Omental fat pad (tissue), 3 donors: ENCODE measurements at regions not wholly inside any gene's neighbourhood (a gene's known extent, or its start where the extent isn't known, plus 50 kb on each side); places are given as distances from the start of the nearest gene placed in this dataset.
"Not testable (repeated sequence)": the region's sequence is repeated elsewhere in the genome, so short reads cannot be mapped to it uniquely, and the experiment has no call there.

Source experiments
- ATAC-seq: fragments of 150-250 bp; one replicate; pipeline ENCODE4 v1.9.1; 2016; ENCODE audit warnings: mild to moderate bottlenecking, moderate library complexity; ENCODE audit not compliant: low FRiP score
- DNase-seq: peaks from one replicate; pipeline ENCODE4 v3.0.0-alpha.2; 2019; ENCODE audit warnings: low spot score
- TF ChIP-seq, protein P1 (sequence below), 3 donors: fragments of 450-650 bp; IDR thresholded peaks; one replicate each; pipeline ENCODE4 v1.5.1; 2016 to 2017; ENCODE audit warnings: antibody characterized with exemption in 3 of 3, mild to moderate bottlenecking in 3 of 3, moderate library complexity in 2 of 3

DNA sequence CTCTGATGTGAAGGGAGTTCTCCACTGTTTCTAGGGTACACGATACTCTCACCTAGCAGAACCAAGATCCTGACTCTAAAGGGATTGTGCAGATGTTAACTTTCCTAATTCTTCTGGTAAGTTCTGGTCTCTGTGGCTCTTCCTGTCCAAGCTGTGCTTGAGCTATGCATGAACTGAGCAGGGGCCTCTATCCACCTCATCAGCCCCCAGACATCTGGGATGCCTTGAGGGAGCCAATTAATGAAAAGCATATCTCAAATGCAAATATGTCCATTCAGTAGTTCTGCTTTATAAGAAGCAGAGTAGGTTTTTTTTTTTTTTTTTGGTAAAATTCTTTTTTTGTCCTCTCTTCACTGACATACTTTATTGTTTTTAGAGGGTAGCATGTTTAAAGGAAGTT lies 89.6 kb downstream of the POLR2M start:
- no peak for ATAC-seq
- TF ChIP-seq, protein P1, sequence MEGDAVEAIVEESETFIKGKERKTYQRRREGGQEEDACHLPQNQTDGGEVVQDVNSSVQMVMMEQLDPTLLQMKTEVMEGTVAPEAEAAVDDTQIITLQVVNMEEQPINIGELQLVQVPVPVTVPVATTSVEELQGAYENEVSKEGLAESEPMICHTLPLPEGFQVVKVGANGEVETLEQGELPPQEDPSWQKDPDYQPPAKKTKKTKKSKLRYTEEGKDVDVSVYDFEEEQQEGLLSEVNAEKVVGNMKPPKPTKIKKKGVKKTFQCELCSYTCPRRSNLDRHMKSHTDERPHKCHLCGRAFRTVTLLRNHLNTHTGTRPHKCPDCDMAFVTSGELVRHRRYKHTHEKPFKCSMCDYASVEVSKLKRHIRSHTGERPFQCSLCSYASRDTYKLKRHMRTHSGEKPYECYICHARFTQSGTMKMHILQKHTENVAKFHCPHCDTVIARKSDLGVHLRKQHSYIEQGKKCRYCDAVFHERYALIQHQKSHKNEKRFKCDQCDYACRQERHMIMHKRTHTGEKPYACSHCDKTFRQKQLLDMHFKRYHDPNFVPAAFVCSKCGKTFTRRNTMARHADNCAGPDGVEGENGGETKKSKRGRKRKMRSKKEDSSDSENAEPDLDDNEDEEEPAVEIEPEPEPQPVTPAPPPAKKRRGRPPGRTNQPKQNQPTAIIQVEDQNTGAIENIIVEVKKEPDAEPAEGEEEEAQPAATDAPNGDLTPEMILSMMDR (IDR thresholded peaks at IDR 0.05), result no peak
- no peak for DNase-seq

DNA sequence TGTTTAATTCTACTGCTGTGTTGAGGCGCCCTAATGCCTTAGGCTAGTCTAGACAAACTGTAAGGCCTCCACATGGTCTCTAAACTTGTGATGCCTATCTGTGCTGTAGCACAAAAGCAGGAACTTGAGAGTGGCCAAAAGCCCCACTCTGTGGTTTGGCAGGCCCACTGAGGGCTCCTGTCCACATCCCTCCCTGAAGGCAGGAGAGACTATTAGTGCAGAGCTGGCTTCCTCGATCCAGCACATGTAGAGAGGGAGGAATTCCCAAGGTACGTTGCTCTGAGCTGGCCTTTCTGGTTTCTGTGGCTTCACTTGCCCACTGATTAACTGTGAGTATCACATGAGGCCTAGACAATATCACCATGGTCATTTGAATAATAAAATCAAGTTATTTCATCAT lies 90.6 kb downstream of the POLR2M start:
- TF ChIP-seq, protein P1 (IDR thresholded peaks at IDR 0.05), result no peak
- ATAC-seq, result no peak
- no peak for DNase-seq

DNA sequence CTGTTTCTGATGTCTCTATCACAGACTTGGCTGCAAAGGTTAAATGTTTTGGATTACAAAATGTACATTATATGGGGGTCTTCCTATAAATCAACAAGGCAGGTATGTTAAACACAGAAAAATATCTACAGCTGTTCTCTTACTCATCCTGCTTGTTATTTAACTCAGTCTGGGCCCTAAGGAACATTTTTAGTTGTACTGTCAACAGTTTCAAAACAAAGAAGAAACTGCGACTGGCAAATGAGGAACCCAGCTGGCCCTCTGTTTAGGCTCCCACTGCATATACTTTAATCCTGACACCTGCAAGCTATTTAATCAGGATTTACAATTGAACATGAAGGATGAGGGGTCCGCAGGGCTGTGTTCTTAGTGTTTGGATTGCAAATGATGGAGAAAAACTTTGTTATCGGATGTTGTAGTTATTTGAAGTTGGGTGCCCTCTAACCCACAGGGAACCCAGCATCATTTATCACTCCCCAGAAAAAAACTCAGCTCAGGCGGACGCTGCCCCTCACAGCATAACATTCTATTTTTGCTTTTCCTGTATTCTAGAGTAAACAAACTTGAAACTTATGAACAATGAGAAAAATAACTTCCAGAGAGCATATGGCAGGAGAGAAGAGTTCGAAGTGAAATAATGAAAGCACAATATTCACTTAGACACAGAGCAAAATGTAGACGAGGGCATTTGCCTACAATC lies 91.2 kb downstream of the POLR2M start:
- DNase-seq (no peak), ATAC-seq (no peak)

DNA sequence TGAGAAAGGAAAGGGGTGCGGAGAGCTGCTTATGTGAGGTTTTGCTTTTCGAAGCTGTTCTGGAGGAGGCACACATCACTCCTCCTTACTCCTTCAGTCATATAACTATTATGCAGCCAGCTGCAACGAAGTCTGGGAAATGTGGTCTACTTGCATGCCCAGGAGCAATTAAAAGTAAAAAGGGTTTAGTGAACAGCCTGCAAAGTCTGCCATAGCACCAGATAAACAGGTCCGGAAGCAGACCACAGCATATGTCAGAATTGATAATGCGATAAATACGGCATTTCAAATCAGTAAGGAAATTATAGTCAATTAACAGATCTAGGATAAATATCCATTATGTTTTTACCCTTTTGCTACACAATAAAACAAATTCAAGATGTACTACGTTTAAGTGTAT lies 99.5 kb downstream of the POLR2M start:
- ATAC-seq (no peak), DNase-seq (no peak)
- TF ChIP-seq, protein P1 (IDR thresholded peaks at IDR 0.05), result no peak

More for the DNA sequence above, 91.2 kb downstream of the POLR2M start:
- TF ChIP-seq, protein P1 (IDR thresholded peaks at IDR 0.05), result no peak

DNA sequence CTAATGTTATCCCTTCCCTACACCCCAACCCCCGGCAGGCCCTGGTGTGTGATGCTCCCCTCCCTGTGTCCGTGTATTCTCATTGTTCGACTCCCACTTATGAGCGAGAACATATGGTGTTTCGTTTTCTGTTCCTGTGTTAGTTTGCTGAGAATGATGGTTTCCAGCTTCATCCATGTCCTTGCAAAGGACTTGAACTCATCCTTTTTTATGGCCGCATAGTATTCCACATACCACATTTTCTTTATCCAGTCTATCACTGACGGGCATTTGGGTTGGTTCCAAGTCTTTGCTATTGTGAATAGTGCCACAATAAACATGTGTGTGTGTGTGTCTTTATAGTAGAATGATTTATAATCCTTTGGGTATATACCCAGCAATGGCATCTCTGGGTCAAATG lies 102.8 kb downstream of the POLR2M start:
- DNase-seq, ATAC-seq: not testable (repeated sequence)

DNA sequence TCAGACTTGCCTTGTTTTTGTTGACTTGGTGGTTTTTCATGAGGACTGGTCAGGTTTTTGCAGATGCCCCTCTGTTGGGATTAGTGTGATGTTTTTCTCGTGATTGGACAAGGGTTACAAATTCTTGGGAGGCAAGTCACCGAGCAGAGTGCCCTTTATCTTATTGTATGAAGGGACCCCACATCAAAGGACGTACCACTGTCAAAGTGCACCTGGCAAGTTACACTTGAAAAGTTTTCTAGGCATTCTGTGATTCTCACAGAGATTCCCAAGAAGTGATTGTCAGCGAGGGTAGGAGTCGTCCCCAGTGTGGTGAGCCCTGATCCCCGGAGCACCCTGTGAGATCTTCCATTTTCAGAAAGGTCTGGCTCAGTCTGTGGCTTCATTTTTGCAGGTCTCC lies 110.1 kb downstream of the POLR2M start:
- no peak for ATAC-seq
- DNase-seq, result no peak
- TF ChIP-seq, protein P1 (IDR thresholded peaks at IDR 0.05), result no peak

DNA sequence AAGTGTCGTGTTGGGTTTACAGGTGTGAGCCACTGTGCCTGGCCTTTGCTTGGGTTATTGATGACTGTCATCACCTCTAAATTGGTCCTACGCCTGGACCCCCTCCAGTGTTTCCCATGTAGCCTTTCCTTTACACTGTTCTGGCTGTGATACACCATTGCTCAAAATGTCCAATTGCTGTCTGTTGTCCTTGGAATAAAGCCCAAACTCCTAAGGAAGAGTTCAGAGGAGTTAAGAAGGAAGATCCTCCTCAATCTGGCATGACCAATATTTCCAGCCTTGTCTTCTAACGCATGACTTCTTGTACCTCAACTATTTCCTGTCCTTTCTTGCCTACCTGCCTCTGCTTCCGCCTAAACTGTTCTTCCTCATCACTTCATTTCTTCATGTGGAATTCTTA lies 113.1 kb downstream of the POLR2M start:
- DNase-seq (no peak), ATAC-seq (no peak)
- TF ChIP-seq, protein P1 (IDR thresholded peaks at IDR 0.05), result no peak
